Esophagus squamous epithelium (tissue), 5 donors: ENCODE measurements at regions not wholly inside any gene's neighbourhood (a gene's known extent, or its start where the extent isn't known, plus 50 kb on each side); places are given as distances from the start of the nearest gene placed in this dataset.

Experiments
- DNase-seq: peaks from one replicate; lab custom pipeline; 2025; lab: John Stamatoyannopoulos, UW
- H3K27ac ChIP-seq, 4 donors: fragments of 200-600 bp; sonication (generic); one replicate each; pipeline ENCODE4 v1.5.1; 2016 to 2019; ENCODE audit warnings: mild to moderate bottlenecking in 1 of 4
- H3K27me3 ChIP-seq, 4 donors: fragments of 200-600 bp; sonication (generic); 1 replicate in 3 of 4; 2 replicates in 1 of 4; pipeline versions ENCODE4 v1.5.1 to v1.6.0; 2017 to 2021; ENCODE audit warnings: antibody characterized with exemption in 1 of 4
- H3K36me3 ChIP-seq, 3 donors: fragments of 200-600 bp; sonication (generic); one replicate each; pipeline ENCODE4 v1.5.1; 2016 to 2019
- H3K4me1 ChIP-seq, 3 donors: fragments of 200-600 bp; sonication (generic); one replicate each; pipeline ENCODE4 v1.5.1; 2017 to 2019
- H3K4me3 ChIP-seq, 4 donors: fragments of 200-600 bp; sonication (generic); 1 replicate in 3 of 4; 2 replicates in 1 of 4; pipeline ENCODE4 v1.5.1; 2016 to 2019; ENCODE audit warnings: mild to moderate bottlenecking in 2 of 4, moderate library complexity in 1 of 4
- H3K9me3 ChIP-seq, 3 donors: fragments of 200-600 bp; sonication (generic); one replicate each; pipeline ENCODE4 v1.5.1; 2016 to 2019
- CTCF ChIP-seq, 6 experiments: fragments of 450-650 bp in 4 of 6; fragments of 200-600 bp in 2 of 6; sonication (generic) in 2 of 6; IDR thresholded peaks; one replicate each; pipeline ENCODE4 v1.5.1; 2016 to 2019; ENCODE audit warnings: antibody characterized with exemption in 6 of 6, mild to moderate bottlenecking in 4 of 6, moderate library complexity in 4 of 6
- POLR2A ChIP-seq, 4 donors: fragments of 450-650 bp; IDR thresholded peaks; one replicate each; pipeline ENCODE4 v1.6.1; 2017; ENCODE audit warnings: antibody characterized with exemption in 4 of 4, mild to moderate bottlenecking in 4 of 4, moderate library complexity in 3 of 4
- WGBS, 2 donors: methylation state at CpG; one replicate each; pipeline ENCODE4 v1.1.5; 2018; 5-methylcytosine and 5-hydroxymethylcytosine counted together
- intact Hi-C: fragments of 100-400 bp; cut with DNase I; formaldehyde crosslinking; loops from one replicate; pipeline ENCODE4 v1.15.0; 2022
- donor health status: DM: yes; HTN: yes; CAD: no.

DNA sequence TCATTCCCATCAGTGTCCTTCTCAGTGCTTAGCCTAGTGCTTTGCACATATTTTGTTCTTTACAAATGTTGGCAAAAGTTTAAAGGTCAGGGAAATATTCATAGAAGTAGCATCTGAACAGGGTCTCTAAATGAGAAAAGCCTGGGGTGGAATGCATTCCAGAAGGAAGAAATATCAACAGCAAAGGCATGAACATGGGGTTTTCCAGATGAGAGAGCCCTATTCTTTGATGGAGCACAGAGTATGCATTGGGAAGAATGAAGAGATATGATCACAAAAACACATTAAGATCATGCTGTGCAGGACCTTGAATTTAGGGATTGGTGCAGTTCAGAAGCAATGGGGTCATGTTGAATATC lies 140.2 kb downstream of the SNX19 start:
- no peaks in the 10 kb centered on the region for H3K9me3 ChIP-seq

DNA sequence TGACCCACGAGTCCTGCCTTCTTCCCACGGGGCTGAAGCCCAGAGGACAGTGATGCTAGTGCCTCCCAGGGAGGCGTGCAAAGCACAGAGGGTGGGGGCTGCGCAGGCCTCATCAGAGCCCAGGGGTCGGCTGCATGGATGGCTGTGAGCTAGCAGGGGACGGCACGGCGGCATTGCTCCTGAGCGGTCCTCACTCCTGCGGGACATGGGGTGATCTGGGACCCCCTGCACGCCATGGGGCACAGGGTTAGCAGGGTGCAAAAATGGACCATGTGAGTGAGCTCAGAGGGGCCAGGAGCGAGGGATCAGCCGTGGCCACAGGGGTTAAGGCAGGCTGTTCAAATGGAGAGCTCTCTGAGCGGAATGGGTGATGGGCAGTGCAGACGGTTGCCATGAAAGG lies 138.3 kb downstream of the SNX19 start:
- peaks cover 0 to 15% (median 0%) of the 10 kb centered on the region in 3 donors for H3K4me1 ChIP-seq
- DNase-seq = no peak
- TF ChIP-seq POLR2A (IDR thresholded peaks at IDR 0.05) = no peak
- TF ChIP-seq CTCF (IDR thresholded peaks at IDR 0.05) = no peak
- intact Hi-C loops = no loop called here
- H3K4me3 ChIP-seq = no peak overlapping the region
- no peaks in the 10 kb centered on the region for H3K27me3 ChIP-seq
- H3K36me3 ChIP-seq = no peaks in the 10 kb centered on the region
- no peak overlapping the region for H3K27ac ChIP-seq
- H3K9me3 ChIP-seq = no peaks in the 10 kb centered on the region
- 93 to 98% methylated on average over 5 to 7 of the region's 15 CpGs for WGBS, 2 donors

More for the DNA sequence above, 140.2 kb downstream of the SNX19 start:
- H3K36me3 ChIP-seq = no peaks in the 10 kb centered on the region
- peaks cover 0 to 17% (median 0%) of the 10 kb centered on the region in 3 donors for H3K4me1 ChIP-seq
- H3K4me3 ChIP-seq = no peak overlapping the region
- H3K27ac ChIP-seq = no peak overlapping the region
- DNase-seq = no peak
- intact Hi-C loops = no loop called here
- TF ChIP-seq CTCF (IDR thresholded peaks at IDR 0.05) (no peak), POLR2A (IDR thresholded peaks at IDR 0.05) (no peak)
- no peaks in the 10 kb centered on the region for H3K27me3 ChIP-seq

DNA sequence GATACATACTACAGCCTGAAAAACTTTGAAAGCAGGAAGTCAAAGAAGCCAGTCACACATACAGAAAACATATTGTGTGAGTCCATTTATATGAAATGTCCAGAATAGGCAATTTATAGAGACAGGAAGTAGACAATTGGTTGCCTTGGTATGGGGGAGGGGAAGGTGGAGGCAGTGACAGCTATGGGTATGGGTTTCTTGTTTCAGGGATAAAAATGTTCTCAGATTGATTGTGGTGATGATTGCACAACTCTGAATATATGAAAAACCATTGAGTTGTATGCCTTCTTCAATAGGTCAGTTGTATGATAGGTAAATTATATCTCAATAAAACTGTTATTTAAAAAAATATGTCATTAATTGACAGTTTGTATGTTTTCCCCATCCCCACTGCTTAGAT lies 137.6 kb downstream of the SNX19 start:
- no peak for TF ChIP-seq POLR2A (IDR thresholded peaks at IDR 0.05)
- TF ChIP-seq CTCF (IDR thresholded peaks at IDR 0.05) = no peak
- no peaks in the 10 kb centered on the region for H3K36me3 ChIP-seq
- H3K4me1 ChIP-seq = peaks cover 0 to 16% (median 0%) of the 10 kb centered on the region in 3 donors
- DNase-seq = no peak
- H3K27me3 ChIP-seq = no peaks in the 10 kb centered on the region
- intact Hi-C loops = no loop called here
- H3K9me3 ChIP-seq = no peaks in the 10 kb centered on the region
- no peak overlapping the region for H3K27ac ChIP-seq
- H3K4me3 ChIP-seq = no peak overlapping the region

DNA sequence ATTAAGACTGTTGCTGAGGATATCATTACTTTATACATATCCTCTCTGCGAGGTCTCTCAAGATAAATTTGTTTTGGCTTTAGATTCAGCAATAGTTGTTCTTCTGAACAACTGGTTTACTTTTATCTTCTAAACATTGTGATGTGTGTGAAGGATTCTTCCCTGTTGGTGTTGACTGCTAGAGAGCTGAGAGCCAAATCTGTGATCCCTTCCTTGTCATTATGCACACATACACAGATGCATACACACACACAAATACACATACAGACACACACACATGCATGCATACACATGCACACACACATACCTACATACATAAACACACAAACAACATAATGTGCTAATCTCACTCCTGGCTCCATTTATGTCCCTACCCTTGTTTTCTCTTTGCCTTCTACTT lies 137.0 kb downstream of the SNX19 start:
- Histone ChIP-seq H3K4me1 (peaks cover 0 to 16% (median 0%) of the 10 kb centered on the region in 3 donors), H3K36me3 (no peaks in the 10 kb centered on the region), H3K27me3 (no peaks in the 10 kb centered on the region), H3K9me3 (no peaks in the 10 kb centered on the region), H3K4me3 (no peak overlapping the region), H3K27ac (no peak overlapping the region)
- WGBS, 2 donors = 63 to 71% methylated on average over 1 of the region's 1 CpG
- TF ChIP-seq POLR2A (IDR thresholded peaks at IDR 0.05) (no peak), CTCF (IDR thresholded peaks at IDR 0.05) (no peak)
- intact Hi-C loops = no loop called here
- DNase-seq = no peak

DNA sequence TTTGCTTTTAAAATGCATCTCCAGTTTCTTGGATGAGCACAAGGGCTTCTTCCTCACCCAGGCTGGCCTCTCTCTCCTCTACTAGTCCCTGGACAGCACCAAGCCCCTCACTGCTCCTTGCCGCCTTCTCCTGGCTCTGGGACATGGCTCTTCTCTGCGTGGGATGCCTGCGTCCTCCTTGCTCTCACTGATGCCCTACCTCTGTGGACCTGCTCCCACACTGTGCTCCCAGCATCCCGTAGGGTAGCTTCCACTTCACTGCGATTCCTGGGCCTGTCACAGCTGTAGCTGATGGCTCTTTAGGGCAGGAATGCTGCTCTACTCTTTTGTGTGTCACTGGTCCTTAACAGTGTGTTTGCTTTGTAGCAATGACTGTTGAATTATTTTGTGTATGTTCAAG lies 136.3 kb downstream of the SNX19 start:
- Histone ChIP-seq H3K9me3 (no peaks in the 10 kb centered on the region), H3K4me1 (peaks cover 0 to 16% (median 0%) of the 10 kb centered on the region in 3 donors), H3K27me3 (no peaks in the 10 kb centered on the region), H3K36me3 (no peaks in the 10 kb centered on the region), H3K4me3 (no peak overlapping the region), H3K27ac (no peak overlapping the region)
- WGBS, 2 donors = 80 to 84% methylated on average over 5 of the region's 5 CpGs
- DNase-seq = no peak
- TF ChIP-seq CTCF (IDR thresholded peaks at IDR 0.05) (no peak), POLR2A (IDR thresholded peaks at IDR 0.05) (no peak)
- intact Hi-C loops = no loop called here
